SK-N-SH (cell line): ENCODE measurements at regions not wholly inside any gene's neighbourhood (a gene's known extent, or its start where the extent isn't known, plus 50 kb on each side); places are given as distances from the start of the nearest gene placed in this dataset.

Experiments used
- POLR2AphosphoS5 ChIP-seq: IDR thresholded peaks from 2 replicates; pipeline ENCODE4 v1.6.1; 2012; ENCODE audit warnings: low read depth, low read length
- TAF1 ChIP-seq: IDR thresholded peaks from 2 replicates; pipeline ENCODE4 v1.6.1; 2012; ENCODE audit warnings: low read depth, mild to moderate bottlenecking, low read length, moderate library complexity, borderline replicate concordance
- TF ChIP-seq, protein P1 (sequence below): fragments of 200-600 bp; sonication (generic); IDR thresholded peaks from 2 replicates; pipeline ENCODE4 v1.6.1; 2017; ENCODE audit warnings: antibody characterized with exemption, mild to moderate bottlenecking, moderate library complexity

DNA sequence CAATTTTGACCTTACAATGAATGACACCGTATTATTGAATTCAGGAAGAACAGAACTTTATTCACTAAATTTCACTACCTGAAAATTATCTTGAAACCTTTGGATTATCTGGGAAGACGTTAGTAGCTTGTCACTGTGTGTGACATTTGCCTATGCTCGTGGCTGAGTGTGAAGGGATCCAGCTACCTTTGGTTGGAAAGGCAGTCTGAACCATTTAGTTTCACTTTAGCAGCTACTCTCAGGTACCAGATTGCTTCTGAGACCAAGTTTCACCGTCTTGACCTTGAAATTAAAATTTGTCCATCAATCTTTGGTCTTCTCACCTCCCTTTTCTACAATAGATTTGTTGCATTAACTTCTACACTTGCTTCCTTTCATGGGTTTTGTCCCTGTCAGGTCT, 637.5 kb downstream of the MBD2 start:
- TF ChIP-seq TAF1 (no peak), POLR2AphosphoS5 (no peak)
- TF ChIP-seq, protein P1, sequence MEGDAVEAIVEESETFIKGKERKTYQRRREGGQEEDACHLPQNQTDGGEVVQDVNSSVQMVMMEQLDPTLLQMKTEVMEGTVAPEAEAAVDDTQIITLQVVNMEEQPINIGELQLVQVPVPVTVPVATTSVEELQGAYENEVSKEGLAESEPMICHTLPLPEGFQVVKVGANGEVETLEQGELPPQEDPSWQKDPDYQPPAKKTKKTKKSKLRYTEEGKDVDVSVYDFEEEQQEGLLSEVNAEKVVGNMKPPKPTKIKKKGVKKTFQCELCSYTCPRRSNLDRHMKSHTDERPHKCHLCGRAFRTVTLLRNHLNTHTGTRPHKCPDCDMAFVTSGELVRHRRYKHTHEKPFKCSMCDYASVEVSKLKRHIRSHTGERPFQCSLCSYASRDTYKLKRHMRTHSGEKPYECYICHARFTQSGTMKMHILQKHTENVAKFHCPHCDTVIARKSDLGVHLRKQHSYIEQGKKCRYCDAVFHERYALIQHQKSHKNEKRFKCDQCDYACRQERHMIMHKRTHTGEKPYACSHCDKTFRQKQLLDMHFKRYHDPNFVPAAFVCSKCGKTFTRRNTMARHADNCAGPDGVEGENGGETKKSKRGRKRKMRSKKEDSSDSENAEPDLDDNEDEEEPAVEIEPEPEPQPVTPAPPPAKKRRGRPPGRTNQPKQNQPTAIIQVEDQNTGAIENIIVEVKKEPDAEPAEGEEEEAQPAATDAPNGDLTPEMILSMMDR, result no peak
